ENCODE measurements at regions not wholly inside any gene's neighbourhood (a gene's known extent, or its start where the extent isn't known, plus 50 kb on each side); places are given as distances from the start of the nearest gene placed in this dataset.
"Not testable (repeated sequence)": the region's sequence is repeated elsewhere in the genome, so short reads cannot be mapped to it uniquely, and the experiment has no call there.

DNA sequence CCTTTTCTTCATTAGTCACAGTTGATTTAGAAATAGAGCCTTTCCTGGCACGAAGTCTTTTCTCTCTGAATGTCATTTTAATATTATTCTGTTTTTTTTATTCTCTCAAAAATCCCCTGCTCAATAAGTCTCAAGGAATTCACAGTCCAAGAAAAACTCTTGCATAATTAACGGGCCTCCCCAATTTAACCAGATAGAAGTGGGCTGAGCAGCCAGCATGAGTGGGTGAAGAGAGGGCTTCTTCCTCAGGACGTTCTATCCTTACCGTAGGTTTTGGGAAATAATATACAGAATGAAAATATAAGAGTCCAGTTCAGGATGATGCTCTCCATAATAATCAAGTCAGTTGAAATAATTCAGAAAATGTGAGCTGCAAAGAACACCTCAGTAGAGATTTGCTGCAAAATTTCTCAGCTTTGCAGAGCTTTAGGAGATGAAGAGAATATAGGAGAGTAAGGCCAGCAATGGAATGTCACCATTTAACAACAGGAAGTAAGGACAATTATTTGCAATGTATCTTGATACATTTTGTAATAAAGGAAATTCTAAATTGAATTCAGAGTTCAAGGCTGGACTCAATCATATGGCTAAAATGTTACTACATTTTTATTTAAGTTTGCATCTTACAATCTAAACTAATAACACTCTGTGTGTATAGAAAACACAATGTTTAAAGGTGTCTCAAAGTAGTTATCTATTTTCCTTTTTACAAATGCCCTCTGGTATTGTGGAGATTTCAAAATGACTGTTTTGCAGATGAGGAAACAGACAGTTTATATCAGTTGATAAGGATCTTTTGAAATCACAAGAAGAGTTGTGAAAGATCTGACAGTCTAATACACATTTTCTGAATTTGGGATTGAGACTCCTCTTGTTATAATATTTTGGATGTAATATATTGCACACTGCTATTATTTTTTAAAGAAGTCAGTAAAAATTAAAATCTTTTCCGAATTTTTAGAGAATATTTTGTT lies 1724.1 kb upstream of the SEL1L start:
- no peak for DNase-seq (ENCODE audit: low read depth in 1 of 2, low spot score in 1 of 2)

GRCh38 chr14:83260751-83261150 lies 1727.1 kb upstream of the SEL1L start:
- no peak for DNase-seq (ENCODE audit: low read depth in 1 of 2, low spot score in 1 of 2)

DNA sequence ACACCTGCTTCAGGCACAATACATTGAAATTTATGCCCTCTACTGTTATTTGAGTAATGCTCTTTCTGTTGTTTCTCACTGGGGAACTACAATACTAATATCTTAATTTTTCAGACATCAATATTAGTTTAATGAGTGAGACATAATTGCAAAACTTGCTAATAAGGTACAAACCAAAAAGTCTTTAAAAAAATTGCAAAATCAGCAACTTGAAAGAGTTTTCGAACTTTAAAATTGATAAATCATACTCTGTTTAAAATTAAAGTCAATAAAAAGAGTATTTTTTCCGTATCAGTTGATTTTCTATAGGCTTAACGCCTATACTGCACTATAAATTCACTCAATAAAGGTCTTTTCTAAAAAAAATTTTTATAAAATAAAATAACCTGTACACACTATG lies 1735.9 kb upstream of the SEL1L start:
- DNase-seq (ENCODE audit: low read depth in 1 of 2, low spot score in 1 of 2): no peak

DNA sequence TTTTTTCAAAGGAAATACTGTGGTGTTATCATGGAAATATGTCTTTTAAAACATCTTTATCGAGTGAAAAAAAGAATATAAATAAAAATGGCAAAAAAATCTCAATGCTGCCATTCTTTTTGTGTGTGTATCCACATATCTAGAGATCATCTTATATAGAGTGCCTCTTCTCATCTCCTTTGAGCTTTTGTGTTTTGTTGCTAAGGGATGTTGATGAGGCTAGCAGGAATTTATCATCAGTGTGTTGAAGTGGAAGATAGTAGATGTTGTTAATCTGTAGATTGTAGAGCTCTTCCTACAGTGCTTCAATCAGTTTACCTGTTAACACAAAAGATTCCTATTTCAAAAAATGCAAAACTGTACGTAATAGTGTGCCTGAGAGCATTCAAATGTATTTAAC lies 1738.0 kb upstream of the SEL1L start:
- no peak for DNase-seq (ENCODE audit: low read depth in 1 of 2, low spot score in 1 of 2)

- DNase-seq (ENCODE audit: low read depth in 1 of 2, low spot score in 1 of 2): no peak
These were observed 1747.1 kb upstream of the SEL1L start for GRCh38 chr14:83280719-83281118.

- DNase-seq (ENCODE audit: low read depth in 1 of 2, low spot score in 1 of 2): no peak
These were observed 1749.1 kb upstream of the SEL1L start for GRCh38 chr14:83282706-83283105.

DNA sequence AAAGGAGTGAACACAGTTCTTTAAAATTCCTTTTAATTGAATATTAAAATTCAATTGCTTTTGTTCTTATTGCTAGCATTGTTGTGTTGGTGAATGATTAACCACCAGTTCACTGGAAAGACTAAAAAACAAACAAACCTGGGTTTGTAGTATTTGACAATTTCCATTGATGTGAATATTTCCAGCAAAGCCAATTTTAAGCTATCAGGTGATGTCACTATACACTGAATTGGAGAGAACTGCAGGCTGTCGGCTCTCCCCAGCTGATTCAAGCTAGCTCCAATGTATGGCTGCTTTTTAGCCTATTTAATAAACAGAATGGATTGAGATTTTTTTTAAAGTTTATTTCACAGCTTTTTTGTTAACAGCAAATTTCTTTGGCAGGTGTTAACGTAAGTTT lies 1753.6 kb upstream of the SEL1L start:
- DNase-seq (ENCODE audit: low read depth in 1 of 2, low spot score in 1 of 2): no peak

- DNase-seq (ENCODE audit: low read depth in 1 of 2, low spot score in 1 of 2): no peak
These were observed 1755.7 kb upstream of the SEL1L start for GRCh38 chr14:83289390-83289789.

DNA sequence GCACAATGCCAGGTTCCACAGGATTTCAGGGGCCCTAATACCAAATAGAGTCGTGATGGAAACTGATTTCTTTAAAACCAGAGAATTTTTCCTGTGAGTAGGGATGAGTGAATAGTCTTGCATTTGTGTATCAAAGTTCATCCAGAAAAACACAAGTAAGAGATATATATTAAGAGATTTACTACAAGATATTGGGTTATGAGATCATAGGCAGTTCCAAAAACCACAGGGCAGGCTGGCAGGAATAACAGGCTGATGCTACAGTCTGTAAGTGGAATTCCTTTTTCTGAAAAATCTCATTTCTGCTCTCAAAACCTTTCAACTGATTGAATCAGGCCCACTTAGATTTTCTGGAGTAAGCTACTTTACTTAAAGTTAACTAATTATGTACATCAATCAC lies 1756.2 kb upstream of the SEL1L start:
- DNase-seq (ENCODE audit: low read depth in 1 of 2, low spot score in 1 of 2): no peak

GRCh38 chr14:83290447-83290846 lies 1756.8 kb upstream of the SEL1L start:
- DNase-seq (ENCODE audit: low read depth in 1 of 2, low spot score in 1 of 2): no peak

DNA sequence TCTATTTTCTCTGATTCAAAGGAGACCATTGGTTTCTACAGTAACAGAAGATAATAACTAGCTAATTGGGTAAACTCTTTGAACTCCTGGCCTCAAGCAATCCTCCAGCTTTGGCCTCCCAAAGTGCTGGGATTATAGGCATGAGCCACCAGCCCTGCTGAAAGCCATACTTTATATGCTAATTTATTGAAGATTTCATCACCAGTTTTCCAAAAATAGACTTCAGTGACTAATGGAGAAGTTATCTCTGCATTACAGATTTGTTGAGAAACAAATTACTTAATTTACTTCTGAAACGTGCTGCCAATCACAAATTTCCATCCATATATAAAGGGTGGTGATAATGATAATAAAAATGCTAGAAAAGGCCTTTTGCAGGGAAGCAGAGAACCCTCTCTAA lies 1758.1 kb upstream of the SEL1L start:
- DNase-seq (ENCODE audit: low read depth in 1 of 2, low spot score in 1 of 2): no peak

- no peak for DNase-seq (ENCODE audit: low read depth in 1 of 2, low spot score in 1 of 2)
These were observed 1761.3 kb upstream of the SEL1L start for GRCh38 chr14:83294941-83295340.

DNA sequence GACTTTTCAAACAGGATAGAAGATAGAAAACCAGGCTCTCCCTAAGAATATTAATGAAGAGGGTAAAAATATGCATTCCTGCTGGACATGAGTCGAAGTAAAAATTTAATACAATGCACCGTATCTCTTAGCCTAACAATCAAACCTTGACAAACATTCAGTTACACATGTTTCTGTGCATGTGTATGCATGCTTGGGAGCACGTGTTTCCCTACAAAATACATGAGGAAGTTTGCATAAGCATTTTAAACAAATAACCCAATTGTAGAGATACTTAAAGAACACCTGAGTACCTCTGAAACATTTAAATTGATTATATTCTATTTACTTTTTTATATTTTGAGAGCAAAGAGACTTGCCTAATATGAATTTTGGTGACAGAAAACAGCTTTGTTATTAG lies 1763.7 kb upstream of the SEL1L start:
- DNase-seq (ENCODE audit: low read depth in 1 of 2, low spot score in 1 of 2): no peak

DNA sequence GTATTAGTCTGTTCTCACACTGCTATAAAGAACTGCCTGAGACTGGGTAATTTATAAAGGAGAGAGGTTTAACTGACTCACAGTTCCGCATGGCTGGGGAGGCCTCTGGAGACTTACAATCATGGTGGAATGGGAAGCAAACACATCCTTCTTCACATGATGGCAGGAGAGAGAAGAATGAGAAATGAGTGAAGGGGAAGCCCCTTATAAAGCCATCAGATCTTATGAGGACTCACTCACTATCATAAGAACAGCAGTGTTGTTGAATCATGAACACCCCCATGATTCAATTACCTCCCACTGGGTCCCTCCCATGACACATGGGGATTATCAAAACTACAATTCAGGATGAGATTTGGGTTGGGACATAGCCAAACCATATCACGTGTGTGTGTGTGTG lies 1764.4 kb upstream of the SEL1L start:
- DNase-seq (ENCODE audit: low read depth in 1 of 2, low spot score in 1 of 2): not testable (repeated sequence)

- DNase-seq (ENCODE audit: low read depth in 1 of 2, low spot score in 1 of 2): no peak
These were observed 1766.9 kb upstream of the SEL1L start for GRCh38 chr14:83300476-83301064.

GRCh38 chr14:83301791-83302190 lies 1768.1 kb upstream of the SEL1L start:
- DNase-seq (ENCODE audit: low read depth in 1 of 2, low spot score in 1 of 2): no peak

DNA sequence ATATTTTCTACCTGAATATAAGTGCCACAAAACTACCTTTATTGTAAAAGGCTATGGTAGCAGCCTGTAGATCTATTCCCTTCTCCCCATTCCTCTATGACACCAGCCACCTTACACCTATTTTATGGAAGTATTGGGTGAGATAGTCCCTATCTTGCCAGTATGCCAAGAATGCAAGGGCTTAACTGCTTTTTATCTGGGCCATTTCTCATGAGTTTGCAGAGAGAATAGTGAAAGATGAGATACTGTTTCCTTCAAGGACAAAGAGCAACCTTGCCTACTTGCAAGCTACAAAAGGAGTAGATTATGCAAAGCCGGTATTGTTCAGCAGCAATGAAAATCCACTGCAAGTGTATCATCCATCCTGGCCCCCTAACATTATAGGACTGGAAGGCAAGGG lies 1775.6 kb upstream of the SEL1L start:
- DNase-seq (ENCODE audit: low read depth in 1 of 2, low spot score in 1 of 2): no peak

- DNase-seq (ENCODE audit: low read depth in 1 of 2, low spot score in 1 of 2): no peak
These were observed 1776.2 kb upstream of the SEL1L start for GRCh38 chr14:83309833-83310232.

- DNase-seq (ENCODE audit: low read depth in 1 of 2, low spot score in 1 of 2): no peak
These were observed 1778.9 kb upstream of the SEL1L start for GRCh38 chr14:83312511-83312910.

GRCh38 chr14:83314764-83315163 lies 1781.1 kb upstream of the SEL1L start:
- DNase-seq (ENCODE audit: low read depth in 1 of 2, low spot score in 1 of 2): no peak

- no peak for DNase-seq (ENCODE audit: low read depth in 1 of 2, low spot score in 1 of 2)
These were observed 1782.7 kb upstream of the SEL1L start for GRCh38 chr14:83316356-83316755.

DNA sequence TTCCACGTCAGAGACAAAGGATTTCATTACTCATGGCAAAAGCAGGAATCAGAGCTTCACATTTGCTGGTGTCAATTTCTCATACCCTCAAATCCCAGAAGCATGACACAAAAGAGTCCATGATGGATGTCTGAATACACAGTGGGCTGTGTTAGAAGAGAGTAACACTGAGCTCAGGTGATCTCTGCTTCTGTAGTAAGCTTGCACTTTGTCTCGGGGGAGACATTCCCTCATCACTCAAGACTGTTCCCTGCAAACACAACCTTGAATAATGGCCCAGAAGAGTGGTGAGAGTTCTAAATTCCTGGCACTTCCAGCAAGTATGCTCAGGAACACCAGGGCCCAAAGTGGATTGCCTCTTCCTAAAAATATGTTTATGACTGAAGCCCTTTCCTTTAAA lies 1787.2 kb upstream of the SEL1L start:
- no peak for DNase-seq (ENCODE audit: low read depth in 1 of 2, low spot score in 1 of 2)

GRCh38 chr14:83331513-83331912 lies 1797.9 kb upstream of the SEL1L start:
- no peak for DNase-seq (ENCODE audit: low read depth in 1 of 2, low spot score in 1 of 2)

All from activated CD4-positive, alpha-beta T cell treated with anti-CD3 and anti-CD28 coated beads, Interleukin-2, amount 50 U/mL, for 24 hours (primary cell).